ENCODE measurements at regions not wholly inside any gene's neighbourhood (a gene's known extent, or its start where the extent isn't known, plus 50 kb on each side); places are given as distances from the start of the nearest gene placed in this dataset.

GRCh38 chr10:17516376-17516775 lies 62.0 kb upstream of the ST8SIA6 start:
- H3K27ac Mint-ChIP-seq: no peak overlapping the region
- no peaks in the 10 kb centered on the region for H3K27me3 Mint-ChIP-seq
- H3K4me1 Mint-ChIP-seq (ENCODE audit: unreplicated experiment): peaks cover 10% of the 10 kb centered on the region
- DNase-seq (ENCODE audit: extremely low spot score, unreplicated experiment): no peak
- TF ChIP-seq CTCF (conservative IDR thresholded peaks at IDR 0.05): no peak
- peaks cover 4% of the 10 kb centered on the region for H3K9me3 Mint-ChIP-seq
- H3K36me3 Mint-ChIP-seq: no peaks in the 10 kb centered on the region
- no peak overlapping the region for H3K4me3 Mint-ChIP-seq

- Mint-ChIP-seq H3K4me1 (ENCODE audit: unreplicated experiment) (peaks cover 10% of the 10 kb centered on the region), H3K36me3 (no peaks in the 10 kb centered on the region), H3K9me3 (peaks cover 4% of the 10 kb centered on the region), H3K4me3 (no peak overlapping the region), H3K27ac (no peak overlapping the region), H3K27me3 (no peaks in the 10 kb centered on the region)
- TF ChIP-seq CTCF (conservative IDR thresholded peaks at IDR 0.05): no peak
- no peak for DNase-seq (ENCODE audit: extremely low spot score, unreplicated experiment)
These were observed 58.1 kb upstream of the ST8SIA6 start for GRCh38 chr10:17512341-17513001.

- no peak for TF ChIP-seq CTCF (conservative IDR thresholded peaks at IDR 0.05)
- no peaks in the 10 kb centered on the region for H3K9me3 Mint-ChIP-seq
- H3K36me3 Mint-ChIP-seq: no peaks in the 10 kb centered on the region
- peaks cover 10% of the 10 kb centered on the region for H3K4me1 Mint-ChIP-seq (ENCODE audit: unreplicated experiment)
- DNase-seq (ENCODE audit: extremely low spot score, unreplicated experiment): no peak
- no peak overlapping the region for H3K27ac Mint-ChIP-seq
- H3K4me3 Mint-ChIP-seq: no peak overlapping the region
- H3K27me3 Mint-ChIP-seq: no peaks in the 10 kb centered on the region
These were observed 56.0 kb upstream of the ST8SIA6 start for GRCh38 chr10:17510242-17510908.

GRCh38 chr10:17507538-17507937 lies 53.1 kb upstream of the ST8SIA6 start:
- H3K27me3 Mint-ChIP-seq: peaks cover 7% of the 10 kb centered on the region
- DNase-seq (ENCODE audit: extremely low spot score, unreplicated experiment): no peak
- H3K9me3 Mint-ChIP-seq: no peaks in the 10 kb centered on the region
- H3K36me3 Mint-ChIP-seq: no peaks in the 10 kb centered on the region
- H3K27ac Mint-ChIP-seq: no peak overlapping the region
- no peak for TF ChIP-seq CTCF (conservative IDR thresholded peaks at IDR 0.05)
- H3K4me3 Mint-ChIP-seq: no peak overlapping the region
- H3K4me1 Mint-ChIP-seq (ENCODE audit: unreplicated experiment): peaks cover 6% of the 10 kb centered on the region

- no peak overlapping the region for H3K27ac Mint-ChIP-seq
These were observed 52.6 kb upstream of the ST8SIA6 start for GRCh38 chr10:17506856-17507471.

More at GRCh38 chr10:17506856-17507471, 52.6 kb upstream of the ST8SIA6 start:
- peaks cover 13% of the 10 kb centered on the region for H3K27me3 Mint-ChIP-seq
- no peak for TF ChIP-seq CTCF (conservative IDR thresholded peaks at IDR 0.05)
- H3K4me1 Mint-ChIP-seq (ENCODE audit: unreplicated experiment): no peaks in the 10 kb centered on the region
- H3K4me3 Mint-ChIP-seq: no peak overlapping the region
- H3K36me3 Mint-ChIP-seq: no peaks in the 10 kb centered on the region
- no peaks in the 10 kb centered on the region for H3K9me3 Mint-ChIP-seq
- DNase-seq (ENCODE audit: extremely low spot score, unreplicated experiment): no peak
